HG03103 (cell line): ENCODE measurements at regions not wholly inside any gene's neighbourhood (a gene's known extent, or its start where the extent isn't known, plus 50 kb on each side); places are given as distances from the start of the nearest gene placed in this dataset.

ENCODE experiments used
- ATAC-seq: cut with Tn5 transposase; IDR thresholded peaks from one replicate; pipeline ENCODE4 v1.9.1; 2021; ENCODE audit warnings: low read depth; ENCODE audit not compliant: unreplicated experiment

DNA sequence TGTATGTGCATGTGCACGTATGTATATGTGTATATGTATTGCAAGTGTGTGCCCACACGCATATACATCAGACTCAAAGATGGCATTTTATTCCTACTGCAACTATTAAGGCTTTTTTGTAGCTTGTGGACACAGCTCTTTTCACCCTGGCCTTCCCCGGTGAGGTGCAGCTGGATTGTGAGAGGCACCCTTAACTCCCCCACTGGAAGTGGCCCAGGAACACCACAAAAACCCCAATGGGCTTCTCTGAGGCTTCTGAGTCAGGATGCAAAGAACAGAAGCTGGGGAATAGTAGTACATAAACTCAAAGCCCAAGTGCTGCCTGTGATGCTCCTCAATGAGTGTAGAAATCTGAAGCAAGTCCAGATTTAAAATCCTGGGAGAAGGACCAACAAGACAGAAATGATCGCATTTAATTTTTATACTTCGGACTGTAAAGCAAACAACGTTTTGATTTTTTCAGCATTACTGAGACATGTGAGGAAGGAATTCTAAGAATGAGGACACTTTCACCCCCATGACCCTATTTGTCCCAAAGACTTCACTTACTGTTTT, 369.2 kb upstream of the MGMT start:
- no peak for ATAC-seq

DNA sequence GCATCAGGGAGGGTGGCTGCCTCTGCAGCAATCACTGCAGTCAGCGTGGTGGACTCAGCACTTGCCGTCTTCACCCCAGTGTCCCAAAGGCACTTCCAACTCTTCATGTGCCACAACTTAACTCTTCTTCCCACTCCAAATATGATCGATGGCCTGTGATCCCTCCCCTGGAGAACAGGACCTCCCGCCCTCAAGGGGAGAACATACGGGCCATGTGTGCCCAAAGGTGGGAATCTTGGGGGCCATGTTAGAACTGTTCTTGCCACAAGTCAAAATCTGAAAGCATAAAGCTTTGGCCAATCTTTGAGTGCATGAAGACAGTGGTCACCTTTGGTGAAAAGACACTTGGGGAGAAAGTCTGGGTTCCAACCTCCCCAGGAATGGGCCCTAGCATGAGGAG, 368.5 kb upstream of the MGMT start:
- ATAC-seq = no peak

DNA sequence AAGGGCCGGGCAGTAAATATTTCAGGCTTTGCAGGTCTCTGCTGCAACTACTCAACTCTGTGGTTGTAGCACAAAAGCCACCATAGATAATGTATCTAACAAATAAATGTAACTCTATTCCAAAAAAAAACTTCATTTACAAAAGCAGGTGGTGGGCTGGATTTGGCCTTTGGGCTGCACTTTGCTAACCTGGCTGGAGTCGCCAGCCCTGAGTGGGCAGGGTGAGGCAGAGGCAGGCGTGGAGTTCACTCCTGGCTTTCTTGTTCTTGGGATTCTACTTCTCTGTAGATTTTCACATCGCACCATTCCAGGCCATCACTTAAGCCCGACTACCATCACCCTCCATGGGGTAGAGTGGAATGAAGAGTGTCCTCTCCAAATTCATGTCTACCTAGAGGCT, 367.6 kb upstream of the MGMT start:
- no peak for ATAC-seq

DNA sequence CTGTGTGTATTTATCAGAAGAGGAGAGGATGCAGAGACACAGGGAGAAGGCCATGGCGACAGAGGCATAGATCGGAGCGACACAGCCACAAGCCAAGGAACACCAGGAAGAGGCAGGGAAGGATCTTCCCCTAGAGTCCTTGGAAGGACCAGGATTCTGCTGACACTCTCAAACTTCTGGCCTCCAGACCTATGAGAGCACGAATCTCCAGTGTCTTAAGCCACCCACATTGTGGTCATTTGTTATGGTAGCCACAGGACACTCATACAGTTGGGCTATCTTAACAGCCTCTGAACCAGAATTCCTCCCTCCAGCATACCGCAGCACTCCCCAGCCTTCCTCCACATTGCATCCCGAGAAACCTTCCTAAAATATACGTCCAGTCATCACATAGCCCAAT, 367.0 kb upstream of the MGMT start:
- no peak for ATAC-seq

DNA sequence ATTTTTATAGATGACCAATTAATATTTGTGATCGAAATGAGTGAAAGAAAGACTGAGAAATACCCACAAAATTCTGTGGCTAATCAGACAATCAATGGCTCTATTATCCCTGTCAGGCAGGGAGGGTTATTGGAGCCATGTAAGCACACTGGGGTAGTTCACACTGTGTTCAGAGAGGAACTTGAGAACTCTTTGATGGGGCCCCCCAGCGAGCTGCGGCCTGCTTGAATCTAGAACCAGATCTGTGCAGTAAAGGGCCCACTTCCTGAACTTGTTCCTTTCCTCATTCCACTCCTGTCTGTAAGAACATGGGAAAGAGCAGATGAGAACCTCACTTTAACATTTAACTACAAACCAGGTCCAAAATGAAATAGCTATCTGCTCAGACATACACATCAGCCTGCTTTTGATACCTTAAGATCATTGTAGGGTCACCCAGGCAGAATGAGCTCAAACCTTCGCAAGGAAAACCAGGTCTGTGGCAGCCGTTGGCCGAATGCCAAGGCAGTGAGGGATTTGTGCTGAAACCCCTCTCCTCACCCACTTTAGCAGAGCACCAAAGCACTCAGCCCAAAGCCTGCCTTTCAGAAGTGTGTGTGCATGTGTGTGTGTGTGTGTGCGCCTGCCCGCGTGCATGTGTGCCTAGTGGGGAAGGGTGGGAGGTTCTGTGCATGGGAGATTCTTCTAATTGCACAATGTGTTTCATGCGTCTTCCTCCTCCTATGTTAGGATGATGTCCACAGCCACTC, 365.6 kb upstream of the MGMT start:
- ATAC-seq = no peak

DNA sequence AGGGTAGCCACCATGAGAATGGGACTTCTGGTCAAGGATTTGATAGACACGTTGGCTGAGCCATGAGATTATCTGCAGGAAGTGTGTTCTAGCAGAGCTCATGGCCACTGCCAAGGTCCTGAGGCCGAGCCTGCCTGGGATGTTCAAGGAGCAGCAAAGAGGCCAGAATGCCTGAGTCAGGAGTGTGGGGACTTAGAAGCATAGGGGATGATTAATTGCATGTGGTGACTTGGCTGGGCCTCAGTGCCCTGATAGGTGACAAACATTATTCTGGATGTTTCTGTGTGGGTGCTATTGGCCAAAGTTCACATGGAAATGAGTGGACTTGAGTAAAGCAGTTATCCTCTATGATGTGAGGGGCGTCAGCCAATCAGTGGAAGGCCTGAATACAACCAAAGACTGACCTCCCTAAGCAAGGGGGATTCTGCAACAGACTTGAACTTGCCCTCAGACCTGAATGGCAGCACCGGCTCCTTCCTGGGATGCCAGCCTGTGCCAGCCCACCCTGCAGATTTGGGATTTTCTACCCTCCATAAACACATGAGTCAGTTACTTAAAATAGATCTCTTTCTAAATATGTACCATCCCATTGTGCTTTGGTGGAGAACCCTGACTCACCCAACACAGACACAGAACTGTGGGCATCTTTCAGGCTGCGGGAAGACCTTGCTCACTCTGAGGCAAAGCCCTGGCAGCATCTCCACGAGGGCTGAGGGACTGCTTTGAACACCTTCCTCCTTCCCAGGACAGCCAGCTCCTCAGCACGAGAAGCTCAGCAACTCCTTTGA, 363.9 kb upstream of the MGMT start:
- no peak for ATAC-seq

DNA sequence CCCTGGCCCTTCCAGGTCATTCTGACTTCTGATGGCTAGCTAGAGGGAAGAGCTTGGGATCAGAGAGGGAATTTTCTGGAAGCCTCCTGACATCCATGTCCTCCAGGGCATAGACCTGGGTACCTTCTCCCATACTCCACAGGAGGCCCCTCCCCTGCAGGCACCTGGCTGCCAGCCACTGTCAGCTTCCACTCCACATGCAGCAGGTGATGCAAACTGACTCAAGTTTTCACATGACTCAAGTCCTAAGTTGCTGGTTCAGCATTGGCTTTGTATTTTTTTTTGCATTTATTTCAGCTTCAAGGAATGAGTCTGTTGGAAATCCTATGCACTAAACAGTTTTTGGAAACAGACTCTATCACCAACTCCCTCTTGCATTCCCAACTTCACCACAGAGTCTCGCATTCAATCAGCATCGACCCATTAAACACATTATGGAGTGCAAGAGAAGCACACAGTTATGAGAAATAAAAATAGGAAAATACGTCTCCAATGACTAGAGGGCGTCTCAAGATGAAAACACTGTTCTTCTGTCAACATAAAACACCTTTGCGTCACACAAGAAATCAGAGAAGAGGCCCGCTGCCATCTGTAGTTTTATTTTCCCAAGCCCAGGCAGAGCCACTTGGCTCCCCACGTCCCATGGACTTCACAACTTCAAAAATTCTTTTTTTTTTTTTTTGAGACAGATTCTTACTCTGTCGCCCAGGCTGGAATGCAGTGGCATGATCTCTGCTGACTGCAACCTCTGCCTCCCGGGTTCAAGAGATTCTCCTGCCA, 362.6 kb upstream of the MGMT start:
- ATAC-seq = no peak

DNA sequence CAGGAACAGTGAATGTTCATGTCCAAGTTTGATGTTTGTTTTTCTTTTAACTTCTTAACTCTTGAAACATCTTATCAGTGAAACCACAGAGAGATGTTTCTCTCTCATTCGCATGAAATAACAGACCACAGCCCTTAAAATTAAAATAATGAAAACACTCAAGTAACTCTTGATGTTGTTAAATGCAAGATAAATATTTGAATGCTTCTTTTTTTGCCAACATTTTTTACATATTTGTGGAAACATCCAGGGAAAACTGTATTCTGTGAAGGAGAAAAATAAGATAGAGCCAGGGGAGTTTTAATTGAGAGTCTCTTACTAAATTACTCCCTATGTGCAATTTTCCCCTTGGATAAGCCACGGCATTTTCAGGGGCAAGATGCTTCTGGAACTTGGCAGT, 361.8 kb upstream of the MGMT start:
- ATAC-seq = no peak

DNA sequence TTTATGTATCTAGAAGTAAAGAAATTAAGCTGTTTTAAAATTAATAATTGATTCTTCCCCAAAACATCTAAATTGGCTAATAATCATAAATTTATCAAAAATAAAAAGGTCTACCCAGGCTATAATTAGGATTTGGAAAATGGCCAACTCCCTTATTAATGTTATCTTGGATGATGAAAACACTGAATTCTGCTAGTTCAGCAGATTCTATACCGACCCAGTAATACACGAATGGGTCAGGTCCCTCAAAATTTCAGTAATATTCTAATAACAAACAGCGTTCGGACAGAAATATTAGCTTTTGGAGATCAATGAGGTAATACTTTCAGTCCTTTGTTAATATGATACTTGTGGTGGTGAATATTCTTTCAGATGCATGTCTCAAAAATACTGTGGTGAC, 360.7 kb upstream of the MGMT start:
- ATAC-seq = no peak

DNA sequence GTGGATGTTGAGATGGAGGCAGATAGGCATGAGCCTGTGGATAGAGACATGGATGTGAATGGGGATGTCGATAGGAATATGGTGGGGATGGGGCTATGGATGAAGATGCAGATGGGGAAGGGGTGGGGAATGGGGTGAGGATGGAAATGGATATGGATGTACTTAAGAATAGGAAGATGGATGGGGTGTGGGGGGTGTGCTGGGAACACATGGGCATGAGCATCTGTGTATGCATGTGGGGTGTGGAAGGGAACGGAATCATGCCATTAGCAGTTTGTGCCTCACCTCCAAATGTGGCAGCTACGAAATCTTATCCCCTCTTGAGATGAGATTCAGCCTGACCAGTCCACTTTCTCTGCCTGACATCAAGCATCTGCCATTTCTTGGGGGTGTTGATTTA, 359.5 kb upstream of the MGMT start:
- no peak for ATAC-seq

DNA sequence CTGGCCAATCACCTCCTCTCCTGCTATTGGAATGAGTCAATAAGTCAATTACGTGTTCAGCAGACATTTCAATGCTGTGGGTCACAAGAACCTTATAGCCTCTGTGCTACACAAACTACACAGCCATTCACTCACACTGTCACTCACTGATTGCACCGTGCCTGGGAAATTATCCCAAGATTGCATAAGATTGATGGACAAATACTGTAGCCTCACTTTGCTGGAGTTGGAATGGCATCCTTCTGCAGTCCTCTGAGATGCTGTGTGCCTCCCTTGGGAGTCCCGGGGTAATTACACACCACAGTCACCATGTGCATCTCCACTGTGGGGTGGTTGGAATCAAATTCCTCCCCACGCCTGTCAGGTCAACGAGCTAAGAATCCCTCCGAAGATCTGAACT, 358.7 kb upstream of the MGMT start:
- ATAC-seq = no peak

DNA sequence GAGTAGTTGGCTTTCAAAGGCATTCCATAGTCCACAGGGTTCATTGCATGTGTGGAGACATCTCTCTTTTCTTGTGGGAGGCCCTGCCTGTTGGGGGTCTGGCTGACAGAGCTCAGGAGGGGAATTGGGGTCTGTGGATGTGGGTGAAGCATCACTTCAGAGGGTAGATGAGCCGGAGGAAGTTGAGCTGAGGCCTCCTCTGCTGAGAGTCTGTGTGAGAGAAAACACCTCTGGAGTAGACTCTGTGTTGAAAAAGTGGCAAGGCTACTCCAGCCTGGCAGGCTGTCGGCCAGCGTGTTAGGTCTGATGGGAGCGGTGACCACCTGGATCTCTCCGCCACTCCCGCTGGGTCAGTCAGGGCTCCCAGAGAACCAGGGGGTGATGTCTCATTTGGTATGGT, 358.0 kb upstream of the MGMT start:
- no peak for ATAC-seq

DNA sequence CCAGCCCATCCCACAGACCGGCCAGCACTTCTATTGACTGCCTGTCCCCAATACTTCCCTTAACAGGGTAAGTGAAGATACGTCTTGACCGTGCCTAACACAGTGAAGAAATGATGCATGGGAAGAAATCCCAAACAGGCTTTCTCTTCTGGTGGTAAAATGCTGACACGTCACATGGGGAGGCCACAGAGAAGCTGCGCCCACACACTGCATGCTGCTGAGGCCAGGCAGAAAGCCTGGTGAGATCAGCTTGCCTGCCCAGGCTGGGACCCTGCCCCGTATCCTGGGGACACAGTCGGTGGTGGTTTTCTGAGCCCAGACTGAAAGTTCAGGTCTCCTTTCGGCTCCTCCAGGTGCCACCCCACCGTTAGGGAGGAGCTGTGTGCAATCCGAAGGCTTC, 356.3 kb upstream of the MGMT start:
- ATAC-seq = no peak

DNA sequence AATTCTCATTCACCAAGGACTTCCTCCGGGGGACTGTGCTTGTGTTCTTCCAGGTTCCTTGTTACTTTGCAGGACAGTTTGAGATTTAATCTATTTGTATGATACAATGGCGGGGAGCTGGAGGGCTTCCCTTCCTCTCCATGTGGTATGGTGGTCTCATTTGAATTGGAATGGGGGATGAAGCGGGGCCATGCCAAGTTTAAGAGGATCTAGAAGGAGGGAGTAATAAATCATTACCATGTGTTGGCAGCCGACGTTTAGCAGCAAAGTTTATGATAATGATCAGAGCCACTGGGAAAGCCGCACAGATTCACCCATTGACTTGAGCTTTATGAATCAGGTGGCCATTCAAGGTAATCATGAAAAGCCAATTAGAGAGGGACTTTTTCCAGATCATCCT, 355.1 kb upstream of the MGMT start:
- ATAC-seq = no peak

DNA sequence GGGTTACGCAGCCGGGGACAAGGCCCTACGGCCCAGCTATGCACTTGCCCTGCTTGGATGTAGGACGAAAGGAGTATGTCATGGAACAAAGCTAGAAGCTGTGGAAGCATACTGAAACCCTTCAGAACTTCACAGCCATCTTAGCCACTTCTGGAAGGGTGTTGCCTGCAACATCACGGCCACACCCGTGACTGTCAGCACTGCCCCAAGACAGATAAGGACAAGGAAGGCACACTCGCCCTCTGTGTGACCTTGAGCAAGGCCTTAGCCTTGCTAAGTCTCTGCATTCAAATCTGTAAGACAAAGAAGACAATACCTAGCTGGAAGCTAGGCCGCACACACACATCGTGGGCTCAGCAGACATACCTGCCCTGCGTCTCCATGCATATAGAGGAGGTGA, 352.5 kb upstream of the MGMT start:
- no peak for ATAC-seq

DNA sequence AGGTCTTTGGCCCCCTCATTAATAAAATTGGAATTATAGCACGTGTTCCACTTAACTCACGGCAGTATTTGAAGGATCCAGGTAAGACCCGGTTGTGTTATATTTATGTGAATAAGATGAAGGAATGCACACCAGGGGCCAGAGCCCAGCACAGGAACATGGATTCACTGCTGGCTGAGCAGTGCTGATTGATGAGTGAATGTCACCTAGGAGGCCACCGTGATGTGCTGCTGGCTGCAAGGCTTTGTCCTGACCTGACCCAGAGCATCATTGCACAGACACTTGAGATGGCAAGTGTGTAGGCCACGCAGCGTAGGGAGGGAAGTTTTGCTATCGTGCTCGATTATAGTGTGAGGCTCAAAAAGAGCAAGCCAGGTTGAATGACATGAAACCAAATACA, 350.7 kb upstream of the MGMT start:
- no peak for ATAC-seq

DNA sequence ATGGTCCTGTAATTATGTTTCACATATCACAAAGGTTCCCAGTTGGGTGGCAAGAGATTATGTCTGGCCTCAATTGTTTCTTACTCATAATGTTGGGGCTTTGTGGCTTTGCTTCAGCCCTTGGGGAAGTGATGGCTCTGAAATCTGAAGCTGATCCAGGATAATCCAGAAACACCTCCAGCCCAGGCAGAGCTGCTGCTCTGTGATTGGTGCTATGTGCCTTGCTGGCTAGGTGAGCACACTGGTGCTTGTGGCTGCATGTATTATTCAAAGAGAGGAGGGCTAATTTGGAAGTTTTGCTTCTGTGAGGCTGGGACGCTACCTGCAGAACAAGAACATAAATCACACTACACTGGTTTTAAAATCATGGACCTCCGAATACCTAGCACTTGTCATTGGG, 346.6 kb upstream of the MGMT start:
- ATAC-seq = no peak

DNA sequence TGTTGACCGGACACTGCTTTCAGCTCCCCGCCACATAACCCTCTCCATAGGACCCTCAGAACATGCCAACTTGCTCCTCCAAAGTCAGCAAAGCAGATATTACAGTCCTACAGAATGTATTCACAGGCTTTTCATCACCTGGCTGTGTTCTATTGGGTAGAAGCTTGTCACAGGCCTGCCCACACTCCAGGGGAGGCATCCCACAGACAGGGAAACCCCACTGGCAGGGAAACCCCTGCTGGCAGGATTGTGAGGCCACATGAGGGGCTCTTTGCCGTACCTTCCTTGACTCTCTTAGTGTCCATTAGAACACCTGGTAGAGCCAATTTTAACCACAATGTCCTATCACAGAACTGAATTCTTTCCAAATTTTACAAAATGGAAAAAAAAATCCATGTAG, 344.2 kb upstream of the MGMT start:
- ATAC-seq = no peak

DNA sequence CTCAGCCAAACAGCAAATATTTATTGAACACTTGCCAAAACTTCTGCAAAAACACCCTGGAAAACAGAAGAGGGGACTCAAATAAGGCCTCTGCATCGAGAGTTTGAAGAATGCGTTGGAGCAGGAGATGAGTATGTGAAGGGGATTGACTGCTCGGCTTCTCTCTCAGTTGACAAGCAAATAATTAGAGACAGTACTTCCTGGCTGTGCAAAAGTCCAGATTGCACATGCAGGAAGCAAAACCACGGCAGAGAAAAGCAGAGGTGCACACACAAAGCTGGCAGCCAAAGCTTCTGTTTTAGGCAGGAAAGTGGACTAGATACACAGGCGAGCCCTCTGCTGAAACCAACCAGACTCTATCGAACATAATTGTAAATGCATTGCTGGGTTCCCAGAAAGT, 343.6 kb upstream of the MGMT start:
- ATAC-seq = no peak

DNA sequence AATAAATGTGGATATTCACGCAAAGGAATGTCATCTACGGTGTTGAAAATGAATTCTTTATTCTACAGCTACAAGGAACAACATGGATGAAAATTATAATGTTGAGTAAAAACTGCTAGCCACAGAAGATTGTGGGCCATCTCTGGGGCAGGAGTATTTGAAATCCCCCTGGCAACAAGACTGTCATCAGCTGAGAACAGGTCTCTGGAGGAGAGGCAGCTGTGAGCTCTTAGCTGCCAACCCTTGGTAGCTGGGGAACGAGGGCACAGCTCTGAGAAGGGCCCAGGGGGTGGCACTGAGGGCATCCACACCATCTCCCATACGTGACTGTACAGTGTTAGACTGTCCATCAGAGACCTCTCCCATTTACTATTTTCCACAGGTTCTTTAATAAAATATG, 340.1 kb upstream of the MGMT start:
- ATAC-seq = no peak

DNA sequence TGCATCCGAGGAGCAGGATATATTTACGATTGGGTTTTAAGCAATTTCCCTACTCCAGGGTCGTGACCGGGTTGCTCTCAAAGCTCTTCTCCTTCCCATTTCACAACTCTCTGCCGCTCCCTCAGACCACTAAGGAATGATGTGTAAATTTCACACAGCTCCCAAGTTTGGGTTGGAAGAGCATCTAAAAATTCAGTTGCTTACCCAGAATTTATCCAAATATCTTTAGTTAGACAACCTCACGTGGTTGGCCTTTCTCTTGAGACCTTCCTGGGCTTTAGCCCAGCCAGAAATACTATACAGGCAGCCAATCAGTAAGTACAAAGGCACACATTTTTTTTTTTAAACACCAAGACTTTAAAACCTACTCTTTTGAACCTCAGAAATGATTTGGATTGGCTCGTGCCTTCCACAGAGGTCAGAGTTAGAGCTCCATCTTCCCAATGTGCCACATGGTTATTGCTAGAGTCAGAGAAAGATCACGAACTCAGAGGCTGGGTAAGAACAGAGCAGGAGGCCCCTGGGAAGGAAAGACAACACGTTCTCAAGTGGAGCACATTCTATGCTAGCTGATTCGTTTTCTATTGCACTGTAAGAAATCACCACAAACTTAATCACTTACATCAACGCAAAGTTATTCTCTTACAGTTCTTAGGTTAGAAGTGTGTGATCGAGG, 335.4 kb upstream of the MGMT start:
- no peak for ATAC-seq
